ENCODE measurements at regions not wholly inside any gene's neighbourhood (a gene's known extent, or its start where the extent isn't known, plus 50 kb on each side); places are given as distances from the start of the nearest gene placed in this dataset.

DNA sequence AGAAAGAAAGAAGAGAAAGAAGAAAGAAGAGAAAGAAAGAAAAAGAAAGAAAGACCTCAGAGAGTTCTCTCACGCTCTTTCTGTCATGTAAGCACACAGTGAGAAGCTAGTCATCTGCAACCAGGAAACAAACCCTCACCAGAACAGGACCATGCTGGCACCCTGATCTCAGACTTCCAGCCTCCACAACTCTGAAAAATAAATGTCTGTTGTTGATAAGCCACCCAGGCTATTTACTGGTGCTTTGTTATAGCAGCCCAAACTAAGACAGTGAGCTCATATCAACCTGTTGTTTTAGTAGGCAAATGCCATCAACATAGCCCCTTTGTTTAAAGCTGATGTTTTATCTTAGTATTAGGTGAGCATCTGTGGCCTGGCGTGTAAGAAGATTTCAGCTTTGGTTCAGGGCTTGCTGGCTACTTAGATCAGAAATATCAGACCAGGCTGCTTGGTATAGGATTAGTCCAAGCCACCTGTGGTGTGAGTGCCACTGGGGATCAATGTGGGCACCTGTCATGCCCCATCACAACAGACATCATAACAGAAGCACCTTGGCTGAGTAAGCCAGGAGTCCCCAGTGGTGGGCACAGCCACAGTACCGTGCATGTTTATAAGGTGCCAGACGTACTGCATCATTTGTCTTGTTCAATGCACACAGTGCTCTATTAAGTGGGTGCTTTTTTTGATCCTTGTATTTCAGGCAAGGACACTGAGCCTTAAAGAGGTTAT lies 94.4 kb downstream of the LBH start:
- Histone ChIP-seq H3K4me3 (ENCODE audit: low read length) (no peak overlapping the region), H3K4me1 (ENCODE audit: control insufficient read depth, insufficient read depth, low read length) (no peaks in the 10 kb centered on the region), H3K36me3 (ENCODE audit: control insufficient read depth, insufficient read depth, low read length, severe bottlenecking) (no peaks in the 10 kb centered on the region), H3K27me3 (replicated peaks; ENCODE audit: control insufficient read depth, insufficient read depth, low read length) (peaks cover 14% of the 10 kb centered on the region), H3K9me3 (ENCODE audit: control insufficient read depth, low read length) (no peaks in the 10 kb centered on the region), H3K9ac (ENCODE audit: low read length) (no peak overlapping the region)
- DNase-seq (ENCODE audit: low read depth) = no peak

DNA sequence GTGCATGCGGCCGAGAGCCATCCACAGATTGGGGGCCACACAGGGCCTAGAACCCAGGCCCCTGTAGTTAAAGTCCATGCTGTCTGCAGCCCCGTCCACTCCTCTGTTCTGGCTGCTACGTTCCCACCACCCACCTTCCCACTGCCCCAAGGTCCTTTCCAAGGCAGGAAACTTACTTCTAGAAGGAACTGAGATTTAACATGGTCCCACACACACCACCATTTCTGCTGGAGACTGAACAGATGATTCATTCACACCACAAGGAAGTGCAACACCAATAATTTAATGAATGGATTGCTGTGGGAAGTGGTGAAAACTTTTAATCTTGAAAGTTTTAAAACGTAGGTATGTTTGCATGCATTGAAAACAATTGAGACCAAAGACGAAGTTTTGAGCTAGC lies 95.2 kb downstream of the LBH start:
- Histone ChIP-seq H3K9me3 (ENCODE audit: control insufficient read depth, low read length) (no peaks in the 10 kb centered on the region), H3K36me3 (ENCODE audit: control insufficient read depth, insufficient read depth, low read length, severe bottlenecking) (no peaks in the 10 kb centered on the region), H3K9ac (ENCODE audit: low read length) (no peak overlapping the region), H3K4me1 (ENCODE audit: control insufficient read depth, insufficient read depth, low read length) (no peaks in the 10 kb centered on the region), H3K27me3 (replicated peaks; ENCODE audit: control insufficient read depth, insufficient read depth, low read length) (peaks cover 14% of the 10 kb centered on the region), H3K4me3 (ENCODE audit: low read length) (no peak overlapping the region)
- DNase-seq (ENCODE audit: low read depth) = no peak

DNA sequence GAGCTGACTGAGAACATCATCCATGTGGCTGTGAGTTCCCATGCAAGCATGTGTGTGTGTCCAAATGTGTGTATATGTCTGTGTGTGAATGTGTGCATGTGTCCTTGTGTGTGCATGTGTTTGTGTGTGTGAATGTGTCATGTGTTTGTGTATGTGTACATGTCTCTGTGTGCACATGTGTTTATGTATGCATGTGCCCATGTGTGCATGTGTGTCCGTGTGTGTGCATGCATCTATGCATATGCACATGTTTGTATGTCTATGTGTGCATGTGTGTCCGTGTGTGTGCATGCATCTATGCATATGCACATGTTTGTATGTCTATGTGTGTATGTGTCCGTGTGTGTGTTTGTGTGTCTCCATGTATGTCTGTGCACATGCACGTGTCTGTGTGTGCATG lies 99.7 kb downstream of the LBH start:
- Histone ChIP-seq H3K4me3 (ENCODE audit: low read length) (no peak overlapping the region), H3K9ac (ENCODE audit: low read length) (no peak overlapping the region), H3K36me3 (ENCODE audit: control insufficient read depth, insufficient read depth, low read length, severe bottlenecking) (no peaks in the 10 kb centered on the region), H3K27me3 (replicated peaks; ENCODE audit: control insufficient read depth, insufficient read depth, low read length) (peaks cover 23% of the 10 kb centered on the region), H3K9me3 (ENCODE audit: control insufficient read depth, low read length) (no peaks in the 10 kb centered on the region), H3K4me1 (ENCODE audit: control insufficient read depth, insufficient read depth, low read length) (no peaks in the 10 kb centered on the region)
- DNase-seq (ENCODE audit: low read depth) = no peak

DNA sequence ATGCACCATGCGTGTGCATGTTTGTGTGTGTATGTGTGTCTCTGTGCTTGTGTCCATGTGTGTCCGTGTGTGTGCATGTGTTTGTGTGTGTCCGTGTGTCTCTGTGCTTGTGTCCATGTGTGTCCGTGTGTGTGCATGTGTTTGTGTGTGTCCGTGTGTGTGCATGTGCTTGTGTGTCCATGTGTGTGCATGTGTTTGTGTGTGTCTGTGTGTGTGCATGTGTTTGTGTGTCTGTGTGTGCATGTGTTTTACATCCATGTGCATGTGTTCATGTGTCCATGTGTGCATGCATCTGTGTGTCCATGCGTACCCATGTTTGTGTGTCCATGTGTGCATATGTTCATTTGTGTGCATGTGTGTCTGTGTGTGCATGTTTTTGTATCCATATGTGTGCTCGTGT lies 100.5 kb downstream of the LBH start:
- H3K4me3 ChIP-seq (ENCODE audit: low read length) = no peak overlapping the region
- no peaks in the 10 kb centered on the region for H3K9me3 ChIP-seq (ENCODE audit: control insufficient read depth, low read length)

DNA sequence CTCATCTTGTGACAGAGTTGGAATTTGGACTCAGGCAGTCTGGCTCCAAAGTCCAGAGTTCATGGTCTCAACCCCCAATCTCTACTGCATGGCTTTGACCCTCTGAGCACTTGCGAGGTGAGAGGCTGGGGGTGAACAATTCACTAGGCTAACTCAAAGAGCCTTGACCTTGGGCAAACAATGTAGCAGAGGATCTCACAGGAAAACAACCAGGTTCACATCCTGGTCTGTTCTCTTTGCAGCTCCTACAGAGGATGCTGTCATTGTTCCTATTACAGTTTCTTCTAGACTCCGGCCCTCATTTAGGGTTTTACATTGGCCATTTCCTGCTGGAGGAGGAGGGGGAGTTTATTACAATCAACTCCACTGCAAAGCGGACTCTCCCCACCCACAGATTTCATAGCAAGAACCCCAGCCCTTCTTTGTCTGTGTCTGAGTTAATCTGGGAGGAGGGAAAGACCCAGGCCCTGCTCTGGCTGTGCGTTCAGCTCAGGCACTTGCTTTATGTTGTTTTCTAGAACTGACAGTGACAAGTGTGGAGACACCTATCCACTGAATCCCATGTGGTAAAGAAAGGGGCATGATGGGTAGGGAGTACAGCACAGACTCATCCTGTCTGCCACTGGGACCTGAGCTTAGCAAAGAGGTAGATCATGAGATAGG lies 101.6 kb downstream of the LBH start:
- no peak overlapping the region for H3K4me3 ChIP-seq (ENCODE audit: low read length)
- DNase-seq (ENCODE audit: low read depth) = no peak

More for the DNA sequence above, 100.5 kb downstream of the LBH start:
- H3K27me3 ChIP-seq (replicated peaks; ENCODE audit: control insufficient read depth, insufficient read depth, low read length) = peaks cover 23% of the 10 kb centered on the region
- no peak for DNase-seq (ENCODE audit: low read depth)
- H3K9ac ChIP-seq (ENCODE audit: low read length) = no peak overlapping the region
- H3K4me1 ChIP-seq (ENCODE audit: control insufficient read depth, insufficient read depth, low read length) = no peaks in the 10 kb centered on the region
- H3K36me3 ChIP-seq (ENCODE audit: control insufficient read depth, insufficient read depth, low read length, severe bottlenecking) = no peaks in the 10 kb centered on the region

DNA sequence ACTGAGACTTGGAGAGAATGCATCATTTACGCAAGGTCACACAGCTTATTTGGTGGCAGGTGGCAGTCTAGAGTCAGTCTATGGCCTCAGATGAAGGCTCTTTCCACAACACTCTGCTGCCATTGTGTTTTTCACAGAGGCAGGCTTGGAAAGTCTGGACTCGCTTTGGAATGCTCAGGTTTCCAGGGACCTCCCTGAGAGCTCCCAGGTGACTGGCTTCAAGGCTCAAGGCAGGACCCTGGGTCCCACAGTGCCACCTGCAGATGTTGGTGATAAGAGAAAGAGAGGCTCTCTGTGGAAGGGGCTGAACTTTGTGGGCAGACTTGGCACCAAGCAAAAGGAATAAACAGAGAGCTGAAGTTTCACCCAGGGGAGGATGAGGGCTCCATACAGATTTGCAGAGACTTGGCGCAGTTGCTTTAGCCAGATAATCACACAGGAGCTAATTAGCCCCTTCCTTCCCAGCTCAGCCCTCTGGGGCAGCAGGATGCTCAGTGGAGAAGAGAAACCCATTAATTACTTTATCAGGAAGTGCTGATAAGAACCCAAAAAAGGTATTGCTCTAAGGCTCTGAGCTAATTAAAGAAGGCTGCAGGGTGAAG lies 103.5 kb downstream of the LBH start:
- Histone ChIP-seq H3K9me3 (ENCODE audit: control insufficient read depth, low read length) (no peaks in the 10 kb centered on the region), H3K36me3 (ENCODE audit: control insufficient read depth, insufficient read depth, low read length, severe bottlenecking) (no peaks in the 10 kb centered on the region), H3K4me1 (ENCODE audit: control insufficient read depth, insufficient read depth, low read length) (no peaks in the 10 kb centered on the region), H3K4me3 (ENCODE audit: low read length) (no peak overlapping the region), H3K27me3 (replicated peaks; ENCODE audit: control insufficient read depth, insufficient read depth, low read length) (peaks cover 27% of the 10 kb centered on the region), H3K9ac (ENCODE audit: low read length) (no peak overlapping the region)
- no peak for DNase-seq (ENCODE audit: low read depth)

More for the DNA sequence above, 101.6 kb downstream of the LBH start:
- no peaks in the 10 kb centered on the region for H3K36me3 ChIP-seq (ENCODE audit: control insufficient read depth, insufficient read depth, low read length, severe bottlenecking)
- no peaks in the 10 kb centered on the region for H3K4me1 ChIP-seq (ENCODE audit: control insufficient read depth, insufficient read depth, low read length)
- H3K9me3 ChIP-seq (ENCODE audit: control insufficient read depth, low read length) = no peaks in the 10 kb centered on the region
- H3K27me3 ChIP-seq (replicated peaks; ENCODE audit: control insufficient read depth, insufficient read depth, low read length) = peaks cover 23% of the 10 kb centered on the region
- no peak overlapping the region for H3K9ac ChIP-seq (ENCODE audit: low read length)

DNA sequence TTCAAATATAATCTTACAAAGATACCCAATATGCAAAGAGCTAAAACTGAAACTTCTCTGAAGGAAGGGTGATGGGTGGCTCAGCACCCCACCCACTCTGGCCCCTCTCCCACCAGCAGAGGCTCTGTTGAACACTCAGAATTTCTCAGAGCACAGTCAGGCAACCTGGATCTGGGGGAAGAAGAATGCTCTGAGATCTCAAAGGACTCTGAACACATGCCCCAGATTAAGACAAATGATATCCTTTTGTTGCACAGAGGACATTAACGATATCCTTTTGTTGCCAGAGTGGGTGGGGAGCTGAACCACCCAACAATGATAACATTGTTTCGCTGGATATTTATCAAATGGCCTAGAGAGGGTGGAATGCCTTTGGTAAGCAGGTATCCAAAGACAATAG lies 104.8 kb downstream of the LBH start:
- Histone ChIP-seq H3K4me1 (ENCODE audit: control insufficient read depth, insufficient read depth, low read length) (no peaks in the 10 kb centered on the region), H3K9ac (ENCODE audit: low read length) (no peak overlapping the region), H3K9me3 (ENCODE audit: control insufficient read depth, low read length) (no peaks in the 10 kb centered on the region), H3K36me3 (ENCODE audit: control insufficient read depth, insufficient read depth, low read length, severe bottlenecking) (no peaks in the 10 kb centered on the region), H3K27me3 (replicated peaks; ENCODE audit: control insufficient read depth, insufficient read depth, low read length) (peaks cover 27% of the 10 kb centered on the region), H3K4me3 (ENCODE audit: low read length) (no peak overlapping the region)
- no peak for DNase-seq (ENCODE audit: low read depth)

DNA sequence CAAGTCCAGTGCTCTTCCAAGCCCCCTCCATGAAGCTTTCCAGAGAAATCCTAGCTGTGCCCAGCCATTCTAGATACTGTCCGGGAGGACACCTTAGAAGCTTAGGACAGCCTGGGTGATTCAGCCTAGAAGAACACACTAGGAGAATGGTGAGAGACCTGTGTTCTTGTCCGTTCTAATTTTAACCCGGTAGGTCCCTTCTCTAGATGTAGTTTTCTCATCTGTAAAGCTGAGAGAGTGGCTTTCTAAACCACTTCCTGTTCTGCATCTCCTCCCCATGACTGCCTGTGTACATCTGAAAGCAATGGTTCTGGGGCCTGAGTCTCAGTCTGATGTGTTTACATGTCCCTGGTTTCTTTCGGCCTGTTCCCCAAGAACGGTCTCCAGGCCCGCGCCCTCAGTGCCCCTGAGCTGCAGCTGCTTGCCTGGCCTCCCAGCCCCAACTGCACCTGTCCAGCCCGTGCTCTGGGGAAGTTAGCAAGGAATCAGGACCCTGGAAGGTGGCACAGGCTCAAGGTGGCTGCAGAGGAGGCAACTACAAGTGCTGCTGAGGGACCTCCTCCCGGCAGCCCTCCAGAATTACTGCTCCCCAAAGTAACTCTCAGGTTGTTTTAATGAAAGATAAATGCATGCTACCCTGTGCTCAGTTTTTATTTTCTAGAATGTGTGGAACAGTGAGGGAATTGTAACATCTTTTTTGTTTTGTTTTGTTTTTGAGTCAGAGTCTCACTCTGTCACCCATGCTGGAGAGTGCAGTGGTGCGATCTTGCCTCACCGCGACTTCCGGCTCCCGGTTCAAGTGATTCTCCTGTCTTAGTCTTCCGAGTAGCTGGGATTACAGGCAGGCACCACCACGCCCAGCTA lies 105.9 kb downstream of the LBH start:
- Histone ChIP-seq H3K27me3 (replicated peaks; ENCODE audit: control insufficient read depth, insufficient read depth, low read length) (peaks cover 27% of the 10 kb centered on the region), H3K4me3 (ENCODE audit: low read length) (no peak overlapping the region), H3K4me1 (ENCODE audit: control insufficient read depth, insufficient read depth, low read length) (no peaks in the 10 kb centered on the region), H3K9ac (ENCODE audit: low read length) (no peak overlapping the region), H3K36me3 (ENCODE audit: control insufficient read depth, insufficient read depth, low read length, severe bottlenecking) (no peaks in the 10 kb centered on the region), H3K9me3 (ENCODE audit: control insufficient read depth, low read length) (no peaks in the 10 kb centered on the region)
- DNase-seq (ENCODE audit: low read depth) = no peak

DNA sequence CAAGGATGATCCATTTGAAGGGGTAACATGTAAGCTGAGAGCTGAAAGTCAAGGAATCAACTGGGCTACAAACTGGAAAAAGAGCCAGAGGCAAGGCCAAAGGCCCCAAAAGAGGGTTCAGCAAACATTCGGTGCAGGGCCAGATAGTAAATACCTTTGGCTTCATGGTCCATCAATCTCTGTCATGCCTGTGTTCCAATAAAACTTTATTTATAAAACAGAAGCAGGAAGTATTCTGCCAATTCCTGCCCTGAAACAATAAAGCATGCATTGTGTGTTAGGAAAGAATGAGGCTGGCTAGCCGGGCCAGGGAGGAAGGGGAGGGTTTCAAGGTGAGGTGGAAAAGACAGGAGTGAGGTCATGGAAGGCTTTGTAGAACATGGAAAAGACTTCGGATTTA lies 107.1 kb downstream of the LBH start:
- H3K4me1 ChIP-seq (ENCODE audit: control insufficient read depth, insufficient read depth, low read length) = no peaks in the 10 kb centered on the region
- no peak overlapping the region for H3K9ac ChIP-seq (ENCODE audit: low read length)
- no peaks in the 10 kb centered on the region for H3K36me3 ChIP-seq (ENCODE audit: control insufficient read depth, insufficient read depth, low read length, severe bottlenecking)
- peaks cover 19% of the 10 kb centered on the region for H3K27me3 ChIP-seq (replicated peaks; ENCODE audit: control insufficient read depth, insufficient read depth, low read length)
- peaks cover 9% of the 10 kb centered on the region for H3K9me3 ChIP-seq (ENCODE audit: control insufficient read depth, low read length)
- DNase-seq (ENCODE audit: low read depth) = no peak
- no peak overlapping the region for H3K4me3 ChIP-seq (ENCODE audit: low read length)

DNA sequence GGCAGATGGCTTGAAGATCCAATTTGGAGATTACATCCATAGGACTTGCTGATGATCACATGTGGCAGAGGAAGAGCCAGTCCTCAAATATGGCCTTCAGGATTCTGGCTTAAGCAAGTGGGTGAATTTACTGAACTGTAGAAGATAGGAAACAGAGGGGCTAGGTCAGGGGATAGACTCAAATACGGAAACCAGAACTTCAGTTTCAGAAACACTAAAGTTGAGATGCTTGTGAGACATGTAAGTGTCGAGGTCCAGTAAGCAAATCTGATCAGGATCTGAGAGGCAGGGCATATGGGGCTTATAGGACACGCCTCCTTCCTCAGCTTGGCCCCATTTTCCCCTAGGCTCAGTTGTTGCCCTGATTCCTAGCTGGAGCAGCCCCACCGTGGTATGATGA lies 107.7 kb downstream of the LBH start:
- H3K9ac ChIP-seq (ENCODE audit: low read length) = no peak overlapping the region
- H3K4me1 ChIP-seq (ENCODE audit: control insufficient read depth, insufficient read depth, low read length) = no peaks in the 10 kb centered on the region
- H3K27me3 ChIP-seq (replicated peaks; ENCODE audit: control insufficient read depth, insufficient read depth, low read length) = peaks cover 16% of the 10 kb centered on the region
- peaks cover 12% of the 10 kb centered on the region for H3K9me3 ChIP-seq (ENCODE audit: control insufficient read depth, low read length)
- no peak overlapping the region for H3K4me3 ChIP-seq (ENCODE audit: low read length)
- no peak for DNase-seq (ENCODE audit: low read depth)
- H3K36me3 ChIP-seq (ENCODE audit: control insufficient read depth, insufficient read depth, low read length, severe bottlenecking) = no peaks in the 10 kb centered on the region
